GM12872 (cell line): ENCODE measurements at regions not wholly inside any gene's neighbourhood (a gene's known extent, or its start where the extent isn't known, plus 50 kb on each side); places are given as distances from the start of the nearest gene placed in this dataset.

Experiments
- TF ChIP-seq, protein P1 (sequence below): IDR thresholded peaks from 3 replicates; pipeline ENCODE4 v1.5.1; 2011; ENCODE audit warnings: low read depth, mild to moderate bottlenecking, low read length, moderate library complexity; ENCODE audit not compliant: insufficient read depth

GRCh38 chr16:59108374-59108773, 374.3 kb upstream of the GOT2 start:
- TF ChIP-seq, protein P1, sequence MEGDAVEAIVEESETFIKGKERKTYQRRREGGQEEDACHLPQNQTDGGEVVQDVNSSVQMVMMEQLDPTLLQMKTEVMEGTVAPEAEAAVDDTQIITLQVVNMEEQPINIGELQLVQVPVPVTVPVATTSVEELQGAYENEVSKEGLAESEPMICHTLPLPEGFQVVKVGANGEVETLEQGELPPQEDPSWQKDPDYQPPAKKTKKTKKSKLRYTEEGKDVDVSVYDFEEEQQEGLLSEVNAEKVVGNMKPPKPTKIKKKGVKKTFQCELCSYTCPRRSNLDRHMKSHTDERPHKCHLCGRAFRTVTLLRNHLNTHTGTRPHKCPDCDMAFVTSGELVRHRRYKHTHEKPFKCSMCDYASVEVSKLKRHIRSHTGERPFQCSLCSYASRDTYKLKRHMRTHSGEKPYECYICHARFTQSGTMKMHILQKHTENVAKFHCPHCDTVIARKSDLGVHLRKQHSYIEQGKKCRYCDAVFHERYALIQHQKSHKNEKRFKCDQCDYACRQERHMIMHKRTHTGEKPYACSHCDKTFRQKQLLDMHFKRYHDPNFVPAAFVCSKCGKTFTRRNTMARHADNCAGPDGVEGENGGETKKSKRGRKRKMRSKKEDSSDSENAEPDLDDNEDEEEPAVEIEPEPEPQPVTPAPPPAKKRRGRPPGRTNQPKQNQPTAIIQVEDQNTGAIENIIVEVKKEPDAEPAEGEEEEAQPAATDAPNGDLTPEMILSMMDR = no peak

DNA sequence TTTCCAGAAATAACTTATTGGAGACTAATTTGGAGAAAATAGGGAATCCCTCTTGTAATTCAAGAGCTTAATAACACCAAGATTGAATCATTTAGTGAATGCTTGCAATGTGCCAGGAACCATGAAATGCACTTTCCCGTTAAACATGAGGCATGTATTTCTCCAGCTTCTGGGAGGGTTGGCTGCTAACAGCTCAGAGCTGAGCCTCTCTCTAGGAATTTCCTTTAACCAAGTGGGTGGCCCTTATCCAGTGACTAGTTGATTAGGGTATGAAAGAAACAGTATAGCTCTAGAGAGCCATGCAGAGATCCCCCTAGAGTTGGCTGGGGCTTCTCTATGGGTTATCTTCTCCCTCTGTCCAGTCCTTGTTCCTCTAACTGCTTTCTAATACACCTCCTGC, 356.4 kb upstream of the GOT2 start:
- TF ChIP-seq, protein P1 = no peak

- TF ChIP-seq, protein P1 = no peak
These were observed 354.3 kb upstream of the GOT2 start for GRCh38 chr16:59088431-59088830.

DNA sequence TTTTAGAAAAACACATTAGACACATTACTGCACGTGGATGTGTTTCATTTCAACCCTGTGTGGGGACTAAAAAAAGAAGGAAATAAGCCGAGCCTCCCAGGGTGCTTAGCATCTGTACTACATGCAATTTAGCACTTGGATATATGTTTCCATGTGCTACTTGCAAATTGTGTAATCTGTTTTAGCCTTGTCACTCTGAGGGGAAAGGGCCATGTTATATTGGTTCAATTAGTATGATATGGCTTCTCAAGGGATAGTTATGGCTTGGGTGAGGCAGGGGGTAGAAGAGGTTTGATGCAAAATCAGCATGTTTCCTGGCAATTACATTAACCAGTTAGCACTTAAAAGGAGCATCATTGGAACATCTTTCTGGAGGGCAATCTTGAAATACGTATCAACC, 353.5 kb upstream of the GOT2 start:
- TF ChIP-seq, protein P1 = no peak

GRCh38 chr16:59067205-59067604, 333.1 kb upstream of the GOT2 start:
- TF ChIP-seq, protein P1 = no peak

GRCh38 chr16:59060207-59060606, 326.1 kb upstream of the GOT2 start:
- TF ChIP-seq, protein P1 = no peak

- TF ChIP-seq, protein P1 = no peak
These were observed 324.1 kb upstream of the GOT2 start for GRCh38 chr16:59058250-59058649.

GRCh38 chr16:59053911-59054310, 319.8 kb upstream of the GOT2 start:
- TF ChIP-seq, protein P1 = no peak
